GM19240 (cell line): ENCODE measurements at regions not wholly inside any gene's neighbourhood (a gene's known extent, or its start where the extent isn't known, plus 50 kb on each side); places are given as distances from the start of the nearest gene placed in this dataset.
"Not testable (repeated sequence)": the region's sequence is repeated elsewhere in the genome, so short reads cannot be mapped to it uniquely, and the experiment has no call there.

Experiments
- DNase-seq: peaks from one replicate; pipeline ENCODE4 v3.0.0; 2011; ENCODE audit warnings: low spot score; ENCODE audit not compliant: insufficient read length

- DNase-seq = no peak
Measured at GRCh38 chr13:50129706-50130122, 114.5 kb downstream of the KCNRG start.

DNA sequence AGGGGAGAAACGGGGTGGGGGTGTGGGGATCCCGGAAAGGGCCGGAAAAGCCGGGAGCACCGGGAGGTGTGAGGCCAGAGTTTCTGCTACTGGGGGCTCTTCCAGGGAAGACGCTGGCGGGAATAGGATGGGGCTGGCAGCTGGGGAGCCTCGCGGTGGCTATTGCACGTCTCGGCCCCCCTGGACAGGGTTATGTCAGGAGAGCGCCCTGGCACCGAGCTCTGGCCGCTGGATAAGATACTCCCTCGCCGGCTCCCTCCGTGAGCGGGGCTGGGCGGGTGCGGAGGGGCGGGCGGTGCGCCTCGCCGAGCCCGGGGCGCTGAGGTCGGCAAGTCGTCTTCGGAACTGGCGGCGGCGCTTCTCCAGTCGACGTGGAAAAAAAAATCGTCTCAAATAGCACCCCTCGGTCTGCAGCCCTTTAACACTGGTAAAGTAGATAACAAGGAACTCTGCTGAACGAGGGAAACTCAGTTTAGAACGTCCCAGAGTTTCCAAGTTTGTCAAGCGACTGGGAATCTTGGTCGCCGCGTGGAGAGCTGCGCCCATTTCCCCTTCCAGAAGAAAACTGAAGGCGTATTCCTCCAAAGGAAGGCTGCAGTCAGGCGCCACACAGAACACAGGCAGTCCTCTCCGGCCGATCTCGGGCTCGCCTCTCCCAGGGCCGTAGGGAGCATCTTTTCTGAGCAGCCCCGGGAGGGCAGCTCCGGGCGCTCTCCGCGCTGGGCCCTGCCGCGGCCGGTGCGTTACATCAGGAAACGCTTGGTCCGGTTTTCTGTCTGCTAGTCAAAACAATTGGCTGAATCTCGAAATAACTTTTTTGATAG is 115.1 kb downstream of the KCNRG start:
- no peak for DNase-seq

DNA sequence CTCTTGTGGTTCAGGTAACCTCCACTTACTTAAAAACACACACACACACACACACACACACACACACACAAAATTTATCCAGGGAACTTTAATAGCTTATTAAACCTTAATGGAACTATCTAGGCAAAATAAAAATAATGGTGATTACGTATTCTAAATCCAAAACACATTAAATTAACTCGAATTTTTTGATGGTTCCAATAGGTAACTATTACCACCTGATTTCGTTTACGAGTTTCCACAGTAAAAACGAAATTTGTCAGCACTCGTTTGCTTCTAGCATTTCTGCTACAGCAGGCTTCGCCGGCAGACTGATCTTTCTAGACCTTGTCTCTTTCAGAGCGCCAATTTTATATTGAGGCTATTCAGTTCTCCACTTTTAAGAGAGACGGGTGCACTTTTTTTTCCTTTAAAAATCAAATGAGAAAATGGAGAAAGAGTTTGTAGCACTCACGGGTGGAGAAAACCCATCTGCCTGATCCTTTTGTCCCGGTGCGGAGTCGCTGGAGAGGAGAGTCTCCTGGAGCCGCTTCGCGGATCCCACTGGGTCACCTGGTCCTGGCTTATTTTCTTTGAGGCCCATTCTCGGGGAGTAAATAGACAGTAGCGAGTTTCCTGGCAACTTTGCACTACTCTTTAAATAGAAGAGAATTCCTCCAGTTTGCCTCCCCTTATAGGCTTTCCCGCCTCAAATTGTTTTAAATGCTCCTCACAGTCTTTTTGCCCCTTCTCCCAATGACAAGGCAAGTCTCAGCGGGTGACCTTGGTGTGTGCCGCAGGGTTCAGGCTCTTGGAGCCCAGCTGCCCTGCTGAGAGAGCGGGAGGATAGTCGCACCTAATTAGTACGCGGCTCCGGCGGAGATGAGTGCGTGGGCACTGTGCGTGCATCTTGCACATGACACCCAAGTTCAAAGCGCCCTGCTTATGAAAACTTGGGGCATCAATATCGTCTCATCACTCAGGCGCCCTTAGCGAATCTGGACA is 117.0 kb downstream of the KCNRG start:
- no peak for DNase-seq

- DNase-seq = no peak
Measured at GRCh38 chr13:50132904-50133357, 117.7 kb downstream of the KCNRG start.

DNA sequence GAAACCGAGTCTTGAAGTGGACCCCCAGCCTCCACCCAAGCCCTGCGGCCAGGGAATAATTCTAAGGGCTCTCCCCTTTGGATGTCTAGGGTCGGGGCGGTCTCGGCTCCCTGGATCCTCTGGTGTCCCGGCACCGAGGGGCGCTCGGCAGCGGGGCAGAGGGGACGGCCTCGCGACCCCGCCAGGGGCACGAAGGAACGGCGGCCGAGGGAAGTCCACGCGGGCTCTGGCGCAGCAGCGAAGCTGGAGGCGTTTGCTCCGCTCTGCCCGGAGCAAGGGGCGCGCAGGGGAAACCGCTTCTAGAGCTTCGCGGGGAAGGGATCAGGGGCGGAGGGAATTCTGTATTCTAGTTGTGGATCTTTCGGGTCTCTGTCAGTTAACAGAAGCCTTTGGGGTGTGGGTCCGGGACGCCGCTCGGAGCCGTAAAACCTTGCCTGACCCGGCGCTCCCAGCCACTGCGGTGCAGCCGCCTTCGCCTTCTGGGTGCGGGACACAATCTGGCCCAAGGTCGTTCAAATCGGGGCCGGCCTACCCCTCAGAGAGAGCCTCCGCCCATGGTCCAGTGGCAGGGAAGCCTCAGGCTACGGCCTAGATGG is 118.2 kb downstream of the KCNRG start:
- DNase-seq = no peak

DNA sequence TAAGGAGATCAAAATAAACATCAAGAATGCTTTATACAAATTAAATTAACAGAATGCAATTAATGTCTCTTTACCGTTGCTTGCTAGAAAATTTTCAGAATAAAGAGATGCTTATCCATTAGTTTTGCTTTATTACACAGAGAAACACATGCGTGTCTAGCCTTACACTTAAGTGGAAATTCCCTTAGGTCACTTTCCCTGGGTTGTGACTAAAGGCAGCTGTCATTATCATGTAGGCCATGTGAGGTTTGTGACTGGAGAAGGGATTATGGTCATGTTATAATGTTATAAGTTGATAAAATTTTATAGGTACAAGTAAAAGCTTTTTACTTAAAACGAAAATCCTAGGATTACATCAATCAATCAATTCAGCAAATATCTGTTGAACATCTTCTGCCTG is 121.0 kb downstream of the KCNRG start:
- no peak for DNase-seq

- no peak for DNase-seq
Measured at GRCh38 chr13:50136678-50137077, 121.4 kb downstream of the KCNRG start.

DNA sequence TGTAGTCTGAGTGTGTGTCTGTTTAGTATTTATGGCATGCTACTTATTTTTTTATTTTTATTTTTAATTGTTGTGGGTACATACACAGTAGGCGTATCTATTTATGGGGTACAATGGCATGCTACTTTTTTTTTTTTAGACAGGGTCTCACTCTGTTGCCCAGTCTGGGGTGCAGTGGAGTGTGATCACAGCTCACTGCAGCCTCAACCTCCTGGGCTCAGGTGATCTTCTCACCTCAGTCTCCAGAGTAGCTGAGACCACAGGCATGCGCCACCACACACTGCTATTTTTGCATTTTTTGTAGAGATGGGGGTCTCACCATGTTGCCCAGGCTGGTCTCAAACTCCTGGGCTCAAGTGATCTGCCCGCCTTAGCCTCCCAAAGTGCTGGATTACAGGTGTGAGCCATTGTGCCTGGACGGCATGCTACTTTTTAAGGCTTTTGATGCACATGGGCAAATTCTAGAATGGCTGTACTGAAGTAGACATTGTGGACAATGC is 124.2 kb downstream of the KCNRG start:
- DNase-seq = not testable (repeated sequence)

- no peak for DNase-seq
Measured at GRCh38 chr13:50140153-50140552, 124.9 kb downstream of the KCNRG start.

DNA sequence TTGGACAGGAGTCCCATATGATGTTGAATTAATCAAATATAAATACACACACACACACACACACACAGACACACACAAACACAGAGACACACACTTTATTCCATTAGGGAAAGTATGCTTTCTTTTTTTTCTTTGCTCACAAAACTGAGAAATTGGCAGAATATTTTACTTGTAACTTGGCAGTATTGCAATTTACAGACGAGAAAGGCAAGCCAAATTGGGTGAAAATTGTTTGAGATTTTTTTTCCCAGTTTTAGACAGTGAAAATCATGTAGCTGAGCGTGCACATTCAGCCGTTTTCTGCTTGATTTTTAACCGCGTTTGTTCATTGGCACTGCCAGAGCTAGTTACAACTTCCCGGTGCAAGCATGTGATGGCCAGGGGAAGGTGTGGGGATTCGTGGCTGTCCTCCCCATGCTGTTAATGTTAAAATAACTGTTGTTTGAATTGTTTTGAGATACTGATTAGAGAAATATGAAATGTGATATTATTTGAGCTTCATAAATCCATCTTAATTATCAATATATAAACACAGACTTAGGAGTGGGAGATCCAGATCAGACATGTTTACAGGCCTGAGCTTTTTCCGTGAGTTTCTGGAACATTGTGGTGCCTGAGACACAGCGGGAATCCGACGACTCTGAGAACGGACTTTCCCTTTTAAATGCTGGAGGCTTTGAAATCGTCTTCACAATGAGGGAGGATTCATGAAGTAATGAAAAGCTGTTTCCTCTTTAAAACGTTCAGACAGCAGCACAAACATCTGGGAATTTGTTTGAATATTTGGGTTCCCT is 125.5 kb downstream of the KCNRG start:
- no peak for DNase-seq

GRCh38 chr13:50141375-50141975 is 126.2 kb downstream of the KCNRG start:
- no peak for DNase-seq

- no peak for DNase-seq
Measured at GRCh38 chr13:50144246-50145160, 129.3 kb downstream of the KCNRG start.

- no peak for DNase-seq
Measured at GRCh38 chr13:50149214-50149613, 134.0 kb downstream of the KCNRG start.

DNA sequence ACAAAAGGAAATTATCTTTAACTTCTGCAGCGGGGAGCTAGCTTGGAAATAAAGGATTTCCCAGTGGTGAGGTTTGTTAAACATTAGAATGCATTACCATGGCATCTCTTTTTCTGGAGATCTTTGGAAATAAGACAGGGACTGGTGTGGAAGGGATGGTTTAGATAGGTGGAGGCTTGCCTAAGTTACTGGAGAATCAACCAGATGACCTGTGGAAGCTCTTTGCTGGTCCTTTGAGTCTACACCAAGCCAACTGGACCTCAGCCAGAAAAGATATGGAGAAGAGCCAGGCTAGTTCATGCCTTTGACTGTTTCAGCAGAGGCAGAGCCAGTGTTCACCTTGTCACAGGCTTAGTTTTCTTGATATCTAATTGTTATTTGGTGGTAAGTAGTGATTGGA is 134.7 kb downstream of the KCNRG start:
- DNase-seq = no peak

- DNase-seq = no peak
Measured at GRCh38 chr13:50152224-50152623, 137.0 kb downstream of the KCNRG start.

GRCh38 chr13:50152655-50153309 is 137.5 kb downstream of the KCNRG start:
- no peak for DNase-seq

DNA sequence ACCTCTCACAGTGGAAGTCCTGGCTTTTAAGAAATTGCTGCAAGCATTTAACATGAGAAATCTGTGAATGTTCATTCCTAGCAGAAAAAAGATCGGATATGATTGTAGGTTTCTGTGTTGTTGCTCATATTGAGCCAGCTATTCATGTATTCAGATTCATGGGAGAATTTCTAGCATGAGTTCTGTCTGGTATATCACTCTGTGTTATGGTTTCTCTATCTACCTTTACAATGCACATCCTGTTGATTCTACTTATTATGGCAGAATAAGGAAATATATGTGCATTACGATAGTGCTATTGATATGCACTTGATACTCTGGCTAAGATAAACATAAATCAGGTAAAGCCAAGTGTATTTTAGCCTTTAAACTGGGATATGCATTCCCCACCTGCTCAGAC is 138.2 kb downstream of the KCNRG start:
- no peak for DNase-seq

DNA sequence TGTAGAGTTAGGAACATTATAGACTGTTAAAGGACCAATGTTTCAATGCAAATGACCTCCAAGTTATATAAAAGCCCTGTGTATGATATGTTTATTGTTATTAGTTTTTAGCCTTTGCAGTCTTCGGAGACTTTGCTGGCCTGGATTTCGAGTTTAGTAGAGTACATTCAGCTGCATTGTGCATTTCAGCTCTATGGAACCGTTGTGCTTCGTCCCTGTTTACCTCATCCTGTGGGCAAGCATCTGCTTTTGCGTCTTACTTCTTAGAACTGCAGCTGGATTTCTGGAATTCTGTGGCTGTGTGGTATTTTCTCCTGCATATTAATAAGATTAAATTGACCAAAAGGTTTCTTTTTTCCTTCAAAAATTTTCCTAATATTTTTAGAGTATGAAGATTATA is 138.6 kb downstream of the KCNRG start:
- DNase-seq = no peak

DNA sequence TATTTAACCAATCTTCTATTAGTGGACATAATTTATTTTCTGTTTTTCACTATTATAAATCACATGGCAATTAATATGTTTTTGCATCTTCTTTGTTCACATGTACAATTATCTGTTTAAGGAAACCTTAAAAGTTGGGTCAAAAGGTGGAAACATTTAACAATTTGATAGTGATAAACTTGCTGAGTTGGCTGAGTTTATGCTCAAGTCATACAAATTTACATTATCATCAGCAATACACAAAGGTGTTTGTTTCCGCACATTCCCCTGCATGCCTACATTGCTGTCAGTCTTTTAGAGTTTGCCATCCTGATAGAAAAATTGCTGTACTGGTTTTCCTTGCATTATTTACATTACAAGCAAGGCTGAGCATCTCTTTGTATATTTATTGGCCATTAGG is 139.5 kb downstream of the KCNRG start:
- no peak for DNase-seq
